Epithelial cell of proximal tubule (primary cell): ENCODE measurements at regions not wholly inside any gene's neighbourhood (a gene's known extent, or its start where the extent isn't known, plus 50 kb on each side); places are given as distances from the start of the nearest gene placed in this dataset.

Experiments
- DNase-seq: peaks from one replicate; pipeline ENCODE4 v3.0.0-alpha.2; 2011; ENCODE audit warnings: low read depth
- H3K4me3 ChIP-seq: 2 replicates; pipeline ENCODE4 v1.5.1; 2011; ENCODE audit warnings: low read depth, mild to moderate bottlenecking, low read length
- CTCF ChIP-seq: conservative IDR thresholded peaks from 2 replicates; pipeline ENCODE4 v1.5.1; 2012; ENCODE audit warnings: low read depth, mild to moderate bottlenecking, low read length

- H3K4me3 ChIP-seq: no peak overlapping the region
- no peak for DNase-seq
- TF ChIP-seq CTCF: no peak
These were observed 530.4 kb downstream of the ACTL7B start for GRCh38 chr9:108325406-108325805.

- no peak for DNase-seq
- no peak overlapping the region for H3K4me3 ChIP-seq
- TF ChIP-seq CTCF: no peak
These were observed 532.2 kb downstream of the ACTL7B start for GRCh38 chr9:108323615-108324014.

DNA sequence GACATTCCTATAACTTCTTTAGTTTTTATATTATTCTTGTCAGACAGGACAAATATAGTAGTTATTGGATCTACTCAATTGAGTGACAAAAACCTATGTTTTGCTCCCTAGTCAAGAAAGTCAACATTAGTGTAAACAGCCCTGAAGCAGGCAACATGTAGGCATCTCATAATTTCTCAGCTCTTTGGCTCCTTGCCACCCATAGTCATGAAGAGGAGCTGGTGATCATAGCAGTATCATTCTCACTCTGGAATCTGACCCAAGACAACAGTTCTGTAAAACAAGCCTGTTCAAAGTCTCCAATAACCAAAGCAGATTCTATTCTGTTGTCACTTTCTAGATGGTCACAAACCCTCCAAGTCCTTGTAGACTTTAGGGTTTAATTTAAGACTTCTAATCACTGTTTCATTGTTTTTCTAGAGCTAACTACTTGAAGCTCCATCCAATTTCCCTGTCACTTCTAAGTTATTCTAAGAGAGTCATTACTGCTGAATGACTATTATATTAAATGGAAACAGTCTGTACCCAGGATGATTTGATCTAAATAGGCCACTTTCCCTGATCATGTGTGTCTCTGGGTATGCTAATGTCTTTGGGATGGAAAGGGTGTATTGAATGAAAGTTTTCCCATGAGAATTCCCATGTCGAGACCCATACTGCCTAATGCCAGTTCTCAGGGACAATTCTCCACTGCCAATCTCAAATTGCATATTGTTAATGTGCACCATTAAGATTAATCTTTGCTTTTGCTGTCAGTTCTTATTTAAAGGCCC, 533.3 kb downstream of the ACTL7B start:
- H3K4me3 ChIP-seq: no peak overlapping the region
- DNase-seq: no peak

DNA sequence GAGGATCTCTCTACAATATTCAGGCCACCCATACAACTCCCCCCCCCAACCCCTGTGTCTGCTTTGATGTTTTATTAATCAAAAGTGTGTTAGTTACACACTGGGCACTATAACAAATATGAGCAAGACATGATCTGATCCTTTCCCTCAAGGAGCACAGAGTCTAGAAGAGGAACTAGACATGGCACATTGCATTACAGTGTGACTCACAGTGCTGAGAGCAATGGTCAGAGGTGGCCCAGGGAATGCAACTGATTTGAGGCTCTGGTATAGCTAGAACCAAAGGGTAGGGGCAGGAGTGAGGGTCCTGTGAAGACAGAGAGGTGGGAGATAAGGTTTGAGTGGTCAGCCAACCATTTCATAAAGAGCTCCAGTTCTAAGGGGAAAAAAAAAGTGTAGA, 539.2 kb downstream of the ACTL7B start:
- H3K4me3 ChIP-seq: no peak overlapping the region
- TF ChIP-seq CTCF: no peak
- no peak for DNase-seq

More for the DNA sequence above, 533.3 kb downstream of the ACTL7B start:
- TF ChIP-seq CTCF: no peak

DNA sequence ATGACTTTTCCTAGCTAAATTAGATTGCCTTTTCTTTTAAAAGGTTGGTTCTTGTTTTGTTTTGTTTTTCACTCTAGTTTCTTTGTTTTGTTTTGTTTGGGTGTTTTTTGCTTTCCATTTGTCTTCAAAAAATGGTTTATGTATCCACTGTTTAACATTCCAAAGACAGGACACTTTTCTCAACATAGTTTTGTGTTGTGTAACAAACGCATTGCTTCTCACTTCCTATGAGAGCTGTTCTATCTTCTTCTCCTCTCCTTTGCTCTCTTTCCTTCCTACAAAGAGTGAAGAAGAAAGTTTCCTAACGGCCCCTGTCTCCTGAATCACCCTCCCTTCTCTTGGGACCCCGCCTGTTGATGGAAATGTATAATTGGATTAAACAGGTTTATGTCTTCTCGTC, 539.7 kb downstream of the ACTL7B start:
- no peak for TF ChIP-seq CTCF
- H3K4me3 ChIP-seq: no peak overlapping the region
- no peak for DNase-seq

GRCh38 chr9:108311745-108312144, 544.0 kb downstream of the ACTL7B start:
- H3K4me3 ChIP-seq: no peak overlapping the region
- no peak for DNase-seq
- no peak for TF ChIP-seq CTCF

DNA sequence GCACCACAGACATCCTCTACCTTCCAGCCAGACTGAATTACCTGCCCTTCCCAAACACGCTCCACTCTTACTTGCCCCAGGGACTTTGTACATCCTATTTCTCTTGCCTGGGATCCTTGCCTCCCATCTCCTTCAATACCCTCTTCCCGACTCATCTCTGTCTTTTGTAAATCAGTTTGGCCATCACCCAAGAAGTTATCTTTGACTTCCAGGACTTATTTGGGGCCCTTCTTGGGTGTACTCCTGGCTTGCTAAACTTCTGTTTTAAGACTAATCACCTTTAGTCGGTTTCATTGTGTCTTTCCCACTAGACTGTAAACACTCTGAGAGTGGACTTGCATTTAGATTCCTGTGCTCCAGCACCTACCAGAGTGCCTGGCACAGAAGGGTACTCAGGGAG, 545.6 kb downstream of the ACTL7B start:
- DNase-seq: no peak
- H3K4me3 ChIP-seq: no peak overlapping the region
- no peak for TF ChIP-seq CTCF
